ENCODE measurements at regions not wholly inside any gene's neighbourhood (a gene's known extent, or its start where the extent isn't known, plus 50 kb on each side); places are given as distances from the start of the nearest gene placed in this dataset.

- TF ChIP-seq CTCF (conservative IDR thresholded peaks at IDR 0.05; ENCODE audit: low read depth, low read length) (no peak), EZH2 (IDR thresholded peaks at IDR 0.05; ENCODE audit: borderline replicate concordance, low read depth, low read length, poor library complexity, severe bottlenecking) (no peak)
- no peaks in the 10 kb centered on the region for H3K9me3 ChIP-seq (ENCODE audit: low read depth, low read length, poor library complexity, severe bottlenecking)
- H3K27ac ChIP-seq (ENCODE audit: low read depth, low read length, poor library complexity, severe bottlenecking), result no peak overlapping the region
- intact Hi-C loops (cut with micrococcal nuclease; ENCODE audit: unreplicated experiment), result no loop called here
- no peaks in the 10 kb centered on the region for H3K4me1 ChIP-seq (ENCODE audit: insufficient read depth, low read length, poor library complexity, severe bottlenecking)
- ChIA-PET CTCF (no interaction called here), POLR2A (ENCODE audit: low non-redundant PET) (no interaction called here)
- no peak overlapping the region for H3K4me3 ChIP-seq (ENCODE audit: low read depth, low read length, poor library complexity, severe bottlenecking)
- BruUV-seq (replicated peaks), result no TSS peak
- DNase-seq (ENCODE audit: low spot score), result no peak
- H3K27me3 ChIP-seq (replicated peaks; ENCODE audit: insufficient read depth, low read depth, low read length, poor library complexity), result no peaks in the 10 kb centered on the region
- no peaks in the 10 kb centered on the region for H3K36me3 ChIP-seq (ENCODE audit: insufficient read depth, low read length, poor library complexity, severe bottlenecking)
Observed at GRCh38 chr1:98493469-98493868, 168.1 kb upstream of the SNX7 start.

- ChIA-PET CTCF (no interaction called here), POLR2A (ENCODE audit: low non-redundant PET) (no interaction called here)
- no peaks in the 10 kb centered on the region for H3K9me3 ChIP-seq (ENCODE audit: low read depth, low read length, poor library complexity, severe bottlenecking)
- no peak overlapping the region for H3K27ac ChIP-seq (ENCODE audit: low read depth, low read length, poor library complexity, severe bottlenecking)
- no peaks in the 10 kb centered on the region for H3K27me3 ChIP-seq (replicated peaks; ENCODE audit: insufficient read depth, low read depth, low read length, poor library complexity)
- BruUV-seq (replicated peaks), result no TSS peak
- no peak overlapping the region for H3K4me3 ChIP-seq (ENCODE audit: low read depth, low read length, poor library complexity, severe bottlenecking)
- intact Hi-C loops (cut with micrococcal nuclease; ENCODE audit: unreplicated experiment), result no loop called here
- no peaks in the 10 kb centered on the region for H3K36me3 ChIP-seq (ENCODE audit: insufficient read depth, low read length, poor library complexity, severe bottlenecking)
- no peak for DNase-seq (ENCODE audit: low spot score)
- TF ChIP-seq EZH2 (IDR thresholded peaks at IDR 0.05; ENCODE audit: borderline replicate concordance, low read depth, low read length, poor library complexity, severe bottlenecking) (no peak), CTCF (conservative IDR thresholded peaks at IDR 0.05; ENCODE audit: low read depth, low read length) (no peak)
- no peaks in the 10 kb centered on the region for H3K4me1 ChIP-seq (ENCODE audit: insufficient read depth, low read length, poor library complexity, severe bottlenecking)
Observed at GRCh38 chr1:98490099-98490498, 171.4 kb upstream of the SNX7 start.

- Histone ChIP-seq H3K4me3 (ENCODE audit: low read depth, low read length, poor library complexity, severe bottlenecking) (no peak overlapping the region), H3K9me3 (ENCODE audit: low read depth, low read length, poor library complexity, severe bottlenecking) (no peaks in the 10 kb centered on the region), H3K4me1 (ENCODE audit: insufficient read depth, low read length, poor library complexity, severe bottlenecking) (no peaks in the 10 kb centered on the region), H3K36me3 (ENCODE audit: insufficient read depth, low read length, poor library complexity, severe bottlenecking) (no peaks in the 10 kb centered on the region), H3K27me3 (replicated peaks; ENCODE audit: insufficient read depth, low read depth, low read length, poor library complexity) (no peaks in the 10 kb centered on the region), H3K27ac (ENCODE audit: low read depth, low read length, poor library complexity, severe bottlenecking) (no peak overlapping the region)
- TF ChIP-seq CTCF (conservative IDR thresholded peaks at IDR 0.05; ENCODE audit: low read depth, low read length) (no peak), EZH2 (IDR thresholded peaks at IDR 0.05; ENCODE audit: borderline replicate concordance, low read depth, low read length, poor library complexity, severe bottlenecking) (no peak)
- ChIA-PET CTCF (no interaction called here), POLR2A (ENCODE audit: low non-redundant PET) (no interaction called here)
- intact Hi-C loops (cut with micrococcal nuclease; ENCODE audit: unreplicated experiment), result no loop called here
- no TSS peak for BruUV-seq (replicated peaks)
- no peak for DNase-seq (ENCODE audit: low spot score)
Observed at GRCh38 chr1:98487620-98488019, 173.9 kb upstream of the SNX7 start.

Measured in A673 (cell line).